AG04449 (cell line): ENCODE measurements at regions not wholly inside any gene's neighbourhood (a gene's known extent, or its start where the extent isn't known, plus 50 kb on each side); places are given as distances from the start of the nearest gene placed in this dataset.

Experiments
- CTCF ChIA-PET: fragments of 350-600 bp; formaldehyde crosslinking; extraction: SDS; loops from one replicate; lab custom pipeline; 2021; ENCODE audit warnings: antibody characterized with exemption; lab: Yijun Ruan, JAX
- POLR2A ChIA-PET: fragments of 400-600, 350-600 bp; formaldehyde crosslinking; extraction: SDS; loops from one replicate; lab custom pipeline; 2020; ENCODE audit warnings: antibody characterized with exemption, inconsistent platforms; lab: Yijun Ruan, JAX
- DNase-seq: peaks from one replicate; pipeline ENCODE4 v3.0.0-alpha.2; 2010; ENCODE audit warnings: low read depth, low spot score
- H3K4me3 ChIP-seq: 2 replicates; pipeline ENCODE4 v1.5.1; 2011; ENCODE audit warnings: low read depth, mild to moderate bottlenecking, control low read depth, low read length
- TF ChIP-seq, protein P1 (sequence below): IDR thresholded peaks from one replicate; pipeline ENCODE4 v1.5.1; 2011; ENCODE audit warnings: mild to moderate bottlenecking, moderate library complexity, low read length, control low read depth, inconsistent platforms; ENCODE audit not compliant: insufficient read depth; ENCODE audit errors: missing control alignments

DNA sequence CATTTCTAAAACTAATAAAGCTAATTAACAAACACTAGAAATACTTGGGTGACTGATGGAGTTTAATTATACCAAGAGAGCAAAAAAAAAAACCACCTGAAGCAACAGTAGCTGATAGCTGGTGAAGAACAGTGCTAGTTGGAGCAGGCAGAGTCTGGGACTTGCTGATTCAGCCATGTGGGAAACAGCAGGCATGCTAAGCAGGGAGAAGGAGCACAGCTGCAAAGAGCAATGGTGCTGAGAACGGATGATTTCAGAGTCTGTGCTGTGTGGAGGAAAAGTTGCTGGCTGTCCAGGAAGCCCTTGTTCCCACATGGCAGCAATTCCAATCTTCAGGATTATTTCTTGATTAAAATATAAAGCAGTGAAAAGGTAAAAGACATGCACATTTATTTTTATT lies 68.8 kb downstream of the NPY1R start:
- ChIA-PET POLR2A (no interaction called here), CTCF (interaction anchor here (0.9 kb wide), 1 partner anchor 72 kb away, joined by 3 read pairs; no protein-coding TSS in a partner anchor)
- H3K4me3 ChIP-seq = no peak overlapping the region
- no peak for DNase-seq
- TF ChIP-seq, protein P1, sequence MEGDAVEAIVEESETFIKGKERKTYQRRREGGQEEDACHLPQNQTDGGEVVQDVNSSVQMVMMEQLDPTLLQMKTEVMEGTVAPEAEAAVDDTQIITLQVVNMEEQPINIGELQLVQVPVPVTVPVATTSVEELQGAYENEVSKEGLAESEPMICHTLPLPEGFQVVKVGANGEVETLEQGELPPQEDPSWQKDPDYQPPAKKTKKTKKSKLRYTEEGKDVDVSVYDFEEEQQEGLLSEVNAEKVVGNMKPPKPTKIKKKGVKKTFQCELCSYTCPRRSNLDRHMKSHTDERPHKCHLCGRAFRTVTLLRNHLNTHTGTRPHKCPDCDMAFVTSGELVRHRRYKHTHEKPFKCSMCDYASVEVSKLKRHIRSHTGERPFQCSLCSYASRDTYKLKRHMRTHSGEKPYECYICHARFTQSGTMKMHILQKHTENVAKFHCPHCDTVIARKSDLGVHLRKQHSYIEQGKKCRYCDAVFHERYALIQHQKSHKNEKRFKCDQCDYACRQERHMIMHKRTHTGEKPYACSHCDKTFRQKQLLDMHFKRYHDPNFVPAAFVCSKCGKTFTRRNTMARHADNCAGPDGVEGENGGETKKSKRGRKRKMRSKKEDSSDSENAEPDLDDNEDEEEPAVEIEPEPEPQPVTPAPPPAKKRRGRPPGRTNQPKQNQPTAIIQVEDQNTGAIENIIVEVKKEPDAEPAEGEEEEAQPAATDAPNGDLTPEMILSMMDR = no peak

DNA sequence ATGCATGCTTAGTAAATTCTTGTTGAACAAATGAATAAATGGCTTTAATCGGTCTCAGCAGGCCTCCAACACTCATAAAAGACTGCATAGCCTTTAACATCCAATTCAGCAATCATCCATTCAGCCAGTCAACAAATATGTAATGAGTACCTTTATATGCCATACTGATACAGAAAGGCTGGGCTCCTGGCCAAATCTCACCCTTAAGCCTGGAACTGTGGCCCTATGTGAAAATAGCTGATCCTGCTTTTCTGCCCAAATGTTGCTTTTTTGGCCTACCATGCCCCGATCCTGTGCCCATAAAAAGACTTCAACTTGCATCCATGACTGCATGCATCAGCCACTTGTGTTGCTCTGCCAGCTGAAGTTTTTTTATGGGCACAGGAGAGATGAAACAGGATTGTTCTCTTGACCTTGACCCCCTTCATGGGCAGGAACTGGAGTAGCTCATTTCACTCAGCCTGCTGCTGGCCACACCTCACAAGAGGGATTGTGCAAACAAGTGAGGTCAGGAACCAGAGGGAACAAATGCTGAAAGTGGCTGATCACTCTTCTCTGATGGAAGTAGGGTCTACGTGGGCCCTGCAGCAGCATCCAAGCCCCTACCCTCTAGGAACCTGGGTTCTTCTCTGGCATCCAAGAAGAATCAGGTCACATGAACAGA lies 75.6 kb downstream of the NPY1R start:
- ChIA-PET CTCF (no interaction called here), POLR2A (no interaction called here)
- DNase-seq = no peak
- no peak overlapping the region for H3K4me3 ChIP-seq
- TF ChIP-seq, protein P1 = no peak

DNA sequence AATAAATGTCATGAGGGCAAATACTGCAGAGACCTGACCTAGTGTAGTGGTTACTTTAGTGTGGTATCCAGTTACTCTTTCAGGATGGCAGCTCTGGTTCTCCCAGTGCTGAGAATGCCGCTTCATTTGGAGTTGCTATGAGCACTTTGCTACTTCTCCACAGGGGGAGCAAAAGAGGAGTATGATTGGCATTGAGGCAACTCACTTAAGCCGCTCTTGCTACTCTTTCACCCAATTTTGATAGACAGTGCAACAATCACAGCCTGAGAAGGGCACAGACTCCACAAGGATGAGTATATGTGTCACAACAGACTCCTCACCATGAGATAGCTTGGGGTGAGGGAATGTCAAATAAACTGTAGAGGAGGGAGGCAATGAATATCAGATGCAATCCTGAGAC lies 81.2 kb downstream of the NPY1R start:
- TF ChIP-seq, protein P1 = no peak
- CTCF ChIA-PET = no interaction called here
- no peak for DNase-seq

DNA sequence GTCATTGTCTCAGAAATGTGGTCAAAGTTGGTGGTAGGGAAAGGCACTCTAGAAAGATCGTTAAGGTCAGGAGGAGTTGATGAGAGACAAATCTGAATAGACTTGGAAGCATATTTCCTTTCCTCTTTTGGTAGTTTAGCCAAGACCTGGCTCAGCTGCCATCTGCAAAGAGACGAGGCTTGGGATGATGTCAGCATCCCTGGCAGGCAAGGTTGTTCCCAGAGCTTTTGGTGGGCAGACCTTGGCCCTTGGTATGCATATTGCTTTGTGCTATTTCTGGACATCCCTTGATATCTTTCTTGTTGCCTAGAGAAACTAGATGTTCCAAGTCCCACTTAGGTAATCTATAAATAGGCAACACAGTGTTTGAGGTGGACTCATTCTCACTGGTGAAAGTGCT lies 82.4 kb upstream of the NAF1 start:
- H3K4me3 ChIP-seq = no peak overlapping the region
- no peak for DNase-seq
- TF ChIP-seq, protein P1 = no peak
- ChIA-PET CTCF (no interaction called here), POLR2A (no interaction called here)

More for the DNA sequence above, 81.2 kb downstream of the NPY1R start:
- no peak overlapping the region for H3K4me3 ChIP-seq
- POLR2A ChIA-PET = no interaction called here

DNA sequence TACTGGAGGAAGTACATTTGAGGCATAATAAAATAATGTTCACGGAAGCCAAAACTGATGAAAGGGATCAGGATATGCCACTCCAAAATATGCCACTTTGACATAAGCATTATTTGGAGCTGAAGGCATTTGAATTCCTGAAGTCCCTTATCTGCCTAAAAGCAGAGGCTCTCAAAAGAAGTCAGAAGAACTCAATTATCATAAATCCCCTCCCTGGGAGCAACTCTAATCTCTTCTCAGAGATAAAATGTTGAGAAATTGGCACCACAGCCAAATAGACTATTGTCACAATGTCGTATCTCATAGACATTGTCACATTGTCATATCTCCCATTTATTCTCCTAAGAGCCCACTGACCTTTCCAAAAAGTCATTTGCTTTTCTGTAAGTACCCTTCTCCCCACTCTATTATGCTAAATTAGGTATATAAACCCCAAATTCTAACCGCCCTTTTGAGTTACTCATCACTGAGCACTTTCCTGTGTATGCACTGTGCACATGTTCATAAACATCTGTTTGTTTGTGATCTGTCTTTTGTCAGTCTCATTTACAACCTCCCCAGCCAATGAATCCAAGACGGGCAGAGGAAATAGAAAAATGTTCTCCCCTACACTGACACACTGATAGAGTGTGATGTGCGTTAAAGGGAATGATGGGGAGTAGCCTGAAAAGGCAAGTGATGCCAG lies 78.5 kb upstream of the NAF1 start:
- CTCF ChIA-PET = no interaction called here
- TF ChIP-seq, protein P1 = no peak
- no peak for DNase-seq
- POLR2A ChIA-PET = no interaction called here
- H3K4me3 ChIP-seq = no peak overlapping the region

DNA sequence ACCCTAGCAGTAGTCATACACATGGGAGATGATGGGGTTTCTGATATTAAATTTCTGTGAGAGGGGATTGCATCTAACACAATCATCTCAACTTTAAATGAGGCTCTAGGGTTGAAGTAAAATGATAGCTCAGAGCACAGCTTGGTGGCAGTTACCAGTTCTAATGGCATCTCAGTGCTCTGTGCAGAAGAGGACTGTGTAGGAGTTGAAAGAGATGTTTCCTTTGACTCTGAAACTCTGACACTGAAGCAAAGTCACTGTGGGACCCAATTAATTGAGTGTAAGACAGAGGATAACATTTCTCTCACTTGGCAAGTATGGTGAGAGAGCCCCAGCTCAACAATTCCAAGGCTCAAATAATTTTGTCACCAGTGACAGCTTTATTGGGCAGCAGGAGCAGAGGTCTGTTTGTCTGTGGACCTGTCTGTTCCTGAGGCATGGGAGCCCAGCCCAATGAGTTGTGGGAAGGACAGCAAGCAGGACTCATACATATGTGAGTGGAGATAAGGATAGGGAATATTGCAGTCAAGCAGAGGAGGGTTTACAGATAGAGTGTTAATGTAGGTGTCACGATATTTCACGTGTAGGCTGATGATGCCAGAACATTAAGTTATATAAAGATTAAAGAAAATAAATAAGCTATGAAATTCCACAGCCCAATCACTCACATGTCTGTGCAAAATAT lies 76.7 kb upstream of the NAF1 start:
- TF ChIP-seq, protein P1 = no peak
- H3K4me3 ChIP-seq = no peak overlapping the region
- CTCF ChIA-PET = no interaction called here
- POLR2A ChIA-PET = no interaction called here
- no peak for DNase-seq
